ENCODE measurements at regions not wholly inside any gene's neighbourhood (a gene's known extent, or its start where the extent isn't known, plus 50 kb on each side); places are given as distances from the start of the nearest gene placed in this dataset.

DNA sequence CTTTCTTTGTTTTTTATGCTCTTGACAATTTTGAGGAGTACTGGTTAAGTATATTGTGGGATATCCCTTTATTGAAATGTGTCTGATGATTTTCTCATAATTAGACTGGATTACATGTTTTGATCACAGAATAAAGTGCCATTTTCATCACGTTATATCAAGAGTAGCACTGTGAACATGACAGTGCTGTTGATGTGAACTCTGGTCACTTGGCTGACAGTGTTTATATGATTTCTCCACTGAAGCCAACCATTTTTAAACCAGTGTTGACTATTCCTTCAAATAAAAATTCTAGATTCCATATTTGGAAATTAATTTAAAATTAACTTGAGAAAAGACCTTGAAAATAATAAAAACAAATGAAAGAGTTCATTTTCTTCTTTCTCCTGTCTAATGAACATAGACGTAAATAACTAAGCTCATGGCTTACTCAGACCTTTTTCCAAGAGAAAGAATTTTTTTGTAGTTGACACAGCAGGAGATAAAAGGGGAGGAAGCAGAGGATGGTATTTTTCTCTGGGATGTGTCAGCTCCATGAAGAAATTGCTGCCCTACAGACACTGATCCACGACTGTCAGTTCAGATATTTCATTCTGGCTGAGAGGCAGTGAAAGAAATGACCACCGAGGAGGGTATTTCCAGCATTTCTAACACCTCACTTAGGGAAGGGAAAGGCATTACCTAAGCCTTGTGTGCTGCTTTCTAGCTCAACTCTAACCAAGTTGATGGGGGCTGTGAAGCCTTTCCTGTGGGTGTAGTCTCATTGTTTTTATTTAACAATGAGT is 150.9 kb upstream of the ANK2 start:
- ChIA-PET CTCF (interaction anchor here (1.2 kb wide), 1 partner anchor 10 kb away, joined by 3 read pairs; no protein-coding TSS in a partner anchor), POLR2A (no interaction called here)
- H3K9me3 ChIP-seq (replicated peaks; ENCODE audit: control insufficient read depth, insufficient read depth, low read length): no peaks in the 10 kb centered on the region
- TF ChIP-seq, protein P1, sequence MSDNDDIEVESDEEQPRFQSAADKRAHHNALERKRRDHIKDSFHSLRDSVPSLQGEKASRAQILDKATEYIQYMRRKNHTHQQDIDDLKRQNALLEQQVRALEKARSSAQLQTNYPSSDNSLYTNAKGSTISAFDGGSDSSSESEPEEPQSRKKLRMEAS (IDR thresholded peaks at IDR 0.05; ENCODE audit: insufficient read depth, insufficient read length): no peak
- TF ChIP-seq MYC (IDR thresholded peaks at IDR 0.05; ENCODE audit: low read depth, low read length) (no peak), POLR2A (IDR thresholded peaks at IDR 0.05; ENCODE audit: low read depth, low read length) (no peak), EZH2 (IDR thresholded peaks at IDR 0.05; ENCODE audit: borderline replicate concordance, low read depth, low read length, severe bottlenecking) (no peak), GATA2 (IDR thresholded peaks at IDR 0.05; ENCODE audit: insufficient read depth, insufficient read length, low read depth, low read length) (no peak), FOS (IDR thresholded peaks at IDR 0.05; ENCODE audit: borderline replicate concordance, insufficient read depth, low read length) (no peak), JUN (IDR thresholded peaks at IDR 0.05; ENCODE audit: borderline replicate concordance, insufficient read depth, insufficient read length, low read depth) (no peak), POLR2AphosphoS5 (IDR thresholded peaks at IDR 0.05; ENCODE audit: insufficient read depth, low read depth, low read length) (no peak)
- TF ChIP-seq, protein P2, sequence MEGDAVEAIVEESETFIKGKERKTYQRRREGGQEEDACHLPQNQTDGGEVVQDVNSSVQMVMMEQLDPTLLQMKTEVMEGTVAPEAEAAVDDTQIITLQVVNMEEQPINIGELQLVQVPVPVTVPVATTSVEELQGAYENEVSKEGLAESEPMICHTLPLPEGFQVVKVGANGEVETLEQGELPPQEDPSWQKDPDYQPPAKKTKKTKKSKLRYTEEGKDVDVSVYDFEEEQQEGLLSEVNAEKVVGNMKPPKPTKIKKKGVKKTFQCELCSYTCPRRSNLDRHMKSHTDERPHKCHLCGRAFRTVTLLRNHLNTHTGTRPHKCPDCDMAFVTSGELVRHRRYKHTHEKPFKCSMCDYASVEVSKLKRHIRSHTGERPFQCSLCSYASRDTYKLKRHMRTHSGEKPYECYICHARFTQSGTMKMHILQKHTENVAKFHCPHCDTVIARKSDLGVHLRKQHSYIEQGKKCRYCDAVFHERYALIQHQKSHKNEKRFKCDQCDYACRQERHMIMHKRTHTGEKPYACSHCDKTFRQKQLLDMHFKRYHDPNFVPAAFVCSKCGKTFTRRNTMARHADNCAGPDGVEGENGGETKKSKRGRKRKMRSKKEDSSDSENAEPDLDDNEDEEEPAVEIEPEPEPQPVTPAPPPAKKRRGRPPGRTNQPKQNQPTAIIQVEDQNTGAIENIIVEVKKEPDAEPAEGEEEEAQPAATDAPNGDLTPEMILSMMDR (IDR thresholded peaks at IDR 0.05; ENCODE audit: extremely low read depth in 1 of 2, insufficient read depth in 1 of 2, low read depth in 1 of 2, low read length in 2 of 2): no peak
- FAIRE-seq (no peak), DNase-seq (ENCODE audit: low read depth, low spot score) (no peak)
- no peak overlapping the region for H3K4me3 ChIP-seq (replicated peaks in 1 of 3; ENCODE audit: insufficient read depth in 1 of 3, low read depth in 1 of 3, low read length in 3 of 3)
- H3K4me2 ChIP-seq (ENCODE audit: insufficient read depth, low read length): no peak overlapping the region
- no peaks in the 10 kb centered on the region for H3K79me2 ChIP-seq (ENCODE audit: control insufficient read depth, insufficient read depth, low read length)
- no TSS peak for BruUV-seq (replicated peaks)
- intact Hi-C loops (cut with micrococcal nuclease): no loop called here
- H3K27ac ChIP-seq (ENCODE audit: insufficient read depth, low read depth, low read length): no peak overlapping the region
- H4K20me1 ChIP-seq (replicated peaks; ENCODE audit: control insufficient read depth, extremely low read depth, insufficient read depth, low read length): no peaks in the 10 kb centered on the region
- no peaks in the 10 kb centered on the region for H3K4me1 ChIP-seq (ENCODE audit: control insufficient read depth, extremely low read depth, insufficient read depth, low read length)
- H3K9ac ChIP-seq (replicated peaks; ENCODE audit: extremely low read depth, insufficient read depth, low read length): no peak overlapping the region
- H3K27me3 ChIP-seq (ENCODE audit: control insufficient read depth in 2 of 2, insufficient read depth in 2 of 2, low read length in 2 of 2): no peaks in the 10 kb centered on the region
- dilution Hi-C loops (cut with MboI; ENCODE audit: extremely low pct_ligation_motif_present, low sequenced_read_pairs): no loop called here
- H2AFZ ChIP-seq (ENCODE audit: low read depth, low read length): no peak overlapping the region
- H3K9me1 ChIP-seq (replicated peaks; ENCODE audit: control insufficient read depth, extremely low read depth, insufficient read depth, low read length): no peaks in the 10 kb centered on the region
- no peaks in the 10 kb centered on the region for H3K36me3 ChIP-seq (ENCODE audit: control insufficient read depth in 2 of 2, extremely low read depth in 1 of 2, insufficient read depth in 2 of 2, low read length in 2 of 2)
